GM23338 (cell line): ENCODE measurements at regions not wholly inside any gene's neighbourhood (a gene's known extent, or its start where the extent isn't known, plus 50 kb on each side); places are given as distances from the start of the nearest gene placed in this dataset.

Experiments used
- ATAC-seq: fragments of 200-7000 bp; cut with Tn5 transposase; 3 replicates; pipeline ENCODE4 v1.9.1; 2020
- DNase-seq: peaks from one replicate; pipeline ENCODE4 v3.0.0-alpha.2; 2015; ENCODE audit warnings: low spot score
- H2AFZ ChIP-seq: fragments of 200-600 bp; sonication (generic); 2 replicates; pipeline ENCODE4 v1.8.0; 2016; ENCODE audit warnings: antibody characterized with exemption, mild to moderate bottlenecking, moderate library complexity
- H3F3A ChIP-seq: fragments of 200-600 bp; sonication (generic); replicated peaks from 2 replicates; pipeline ENCODE4 v1.8.0; 2017; ENCODE audit warnings: antibody characterized with exemption, mixed run types, low read depth
- H3K27ac ChIP-seq: fragments of 200-600 bp; sonication (generic); 2 replicates; pipeline ENCODE4 v1.6.1; 2016; ENCODE audit warnings: low read depth
- H3K27me3 ChIP-seq: fragments of 200-600 bp; sonication (generic); 2 replicates; pipeline ENCODE4 v1.8.0; 2016; ENCODE audit warnings: mild to moderate bottlenecking, mixed run types, moderate library complexity; ENCODE audit not compliant: insufficient read depth
- H3K36me3 ChIP-seq: fragments of 200-600 bp; sonication (generic); 2 replicates; pipeline ENCODE4 v1.8.0; 2016; ENCODE audit warnings: mild to moderate bottlenecking; ENCODE audit not compliant: insufficient read depth
- H3K4me1 ChIP-seq: fragments of 200-600 bp; sonication (generic); 2 replicates; pipeline ENCODE4 v1.8.0; 2016; ENCODE audit warnings: mild to moderate bottlenecking, moderate library complexity; ENCODE audit not compliant: insufficient read depth
- H3K4me2 ChIP-seq: fragments of 200-600 bp; sonication (generic); 2 replicates; pipeline ENCODE4 v1.7.1; 2017; ENCODE audit warnings: mixed run types
- H3K4me3 ChIP-seq: fragments of 200-600 bp; sonication (generic); 2 replicates; pipeline ENCODE4 v1.6.1; 2016; ENCODE audit warnings: mixed run types
- H3K79me2 ChIP-seq: fragments of 200-600 bp; sonication (generic); replicated peaks from 2 replicates; pipeline ENCODE4 v1.8.0; 2017; ENCODE audit warnings: mild to moderate bottlenecking; ENCODE audit not compliant: insufficient read depth
- H3K9me2 ChIP-seq: fragments of 200-600 bp; sonication (generic); 2 replicates; pipeline ENCODE4 v1.8.0; 2017; ENCODE audit not compliant: insufficient read depth
- H4K20me1 ChIP-seq: fragments of 200-600 bp; sonication (generic); replicated peaks from 2 replicates; pipeline ENCODE4 v1.8.0; 2017; ENCODE audit warnings: mild to moderate bottlenecking; ENCODE audit not compliant: insufficient read depth
- H3K27ac Mint-ChIP-seq: 2 replicates; pipeline ENCODE4 v1.8.0; 2020; ENCODE audit warnings: inconsistent platforms, mild to moderate bottlenecking, moderate library complexity, mixed read lengths
- H3K27me3 Mint-ChIP-seq: 3 replicates; pipeline ENCODE4 v1.8.0; 2022; ENCODE audit warnings: low read depth, mild to moderate bottlenecking, moderate library complexity, mixed read lengths, inconsistent platforms; ENCODE audit not compliant: insufficient read depth, poor library complexity
- H3K36me3 Mint-ChIP-seq: 3 replicates; pipeline ENCODE4 v1.8.0; 2021; ENCODE audit warnings: low read depth, mild to moderate bottlenecking, inconsistent platforms, moderate library complexity, mixed read lengths
- H3K4me1 Mint-ChIP-seq: 3 replicates; pipeline ENCODE4 v1.8.0; 2020; ENCODE audit warnings: mild to moderate bottlenecking, inconsistent platforms, mixed read lengths
- H3K4me3 Mint-ChIP-seq: 3 replicates; pipeline ENCODE4 v1.8.0; 2021; ENCODE audit warnings: moderate library complexity, mild to moderate bottlenecking, inconsistent platforms, mixed read lengths
- H3K9me3 Mint-ChIP-seq: 3 replicates; pipeline ENCODE4 v1.8.0; 2020; ENCODE audit warnings: moderate library complexity, mild to moderate bottlenecking, inconsistent platforms, mixed read lengths
- CREB1 ChIP-seq: fragments of 250-450 bp; sonication (Bioruptor Pico); IDR thresholded peaks from 2 replicates; pipeline ENCODE4 v1.5.0; 2020; ENCODE audit warnings: low read depth, mild to moderate bottlenecking, moderate library complexity
- CTCF ChIP-seq, 2 experiments: fragments of 200-600 bp in 1 of 2; sonication (generic) in 1 of 2; conservative IDR thresholded peaks; 2 replicates each; pipeline versions ENCODE4 v1.5.1 to v1.6.1; 2016 to 2017; ENCODE audit warnings: antibody characterized with exemption in 2 of 2, low read depth in 2 of 2, mild to moderate bottlenecking in 2 of 2, moderate library complexity in 1 of 2
- EZH2 ChIP-seq: fragments of 200-600 bp; sonication (generic); IDR thresholded peaks from one replicate; pipeline ENCODE4 v1.8.0; 2017; ENCODE audit warnings: antibody characterized with exemption, mild to moderate bottlenecking, low read depth; ENCODE audit not compliant: unreplicated experiment
- EZH2phosphoT487 ChIP-seq: fragments of 200-600 bp; sonication (generic); IDR thresholded peaks from one replicate; pipeline ENCODE4 v1.8.1; 2018; ENCODE audit warnings: antibody characterized with exemption; ENCODE audit not compliant: unreplicated experiment
- JUNB ChIP-seq: IDR thresholded peaks from one replicate; pipeline ENCODE4 v1.6.1; 2016; ENCODE audit warnings: antibody characterized with exemption; ENCODE audit not compliant: unreplicated experiment
- NANOG ChIP-seq: IDR thresholded peaks from 2 replicates; pipeline ENCODE4 v1.6.1; 2016; ENCODE audit warnings: antibody characterized with exemption, borderline replicate concordance
- POLR2AphosphoS5 ChIP-seq: IDR thresholded peaks from 2 replicates; pipeline ENCODE4 v1.6.1; 2016; ENCODE audit warnings: antibody characterized with exemption, low read depth
- REST ChIP-seq: IDR thresholded peaks from one replicate; pipeline ENCODE4 v1.6.1; 2018; ENCODE audit warnings: antibody characterized with exemption; ENCODE audit not compliant: unreplicated experiment
- STAT1 ChIP-seq: IDR thresholded peaks from one replicate; pipeline ENCODE4 v1.6.1; 2016; ENCODE audit warnings: antibody characterized with exemption; ENCODE audit not compliant: unreplicated experiment
- ZNF114 ChIP-seq: fragments of 250-450 bp; sonication (Bioruptor Pico); IDR thresholded peaks from 2 replicates; pipeline ENCODE4 v1.5.0; 2020; ENCODE audit warnings: mild to moderate bottlenecking, moderate library complexity
- ZNF331 ChIP-seq: fragments of 250-450 bp; sonication (Bioruptor Pico); IDR thresholded peaks from 2 replicates; pipeline ENCODE4 v1.5.0; 2020; ENCODE audit warnings: low read depth, mild to moderate bottlenecking, moderate library complexity
- ZNF462 ChIP-seq: fragments of 250-450 bp; sonication (Bioruptor Pico); IDR thresholded peaks from 2 replicates; pipeline ENCODE4 v1.5.0; 2020; ENCODE audit warnings: mild to moderate bottlenecking, moderate library complexity
- TF ChIP-seq, protein P1 (sequence below): IDR thresholded peaks from 2 replicates; pipeline ENCODE4 v1.6.1; 2016; ENCODE audit warnings: antibody characterized with exemption

DNA sequence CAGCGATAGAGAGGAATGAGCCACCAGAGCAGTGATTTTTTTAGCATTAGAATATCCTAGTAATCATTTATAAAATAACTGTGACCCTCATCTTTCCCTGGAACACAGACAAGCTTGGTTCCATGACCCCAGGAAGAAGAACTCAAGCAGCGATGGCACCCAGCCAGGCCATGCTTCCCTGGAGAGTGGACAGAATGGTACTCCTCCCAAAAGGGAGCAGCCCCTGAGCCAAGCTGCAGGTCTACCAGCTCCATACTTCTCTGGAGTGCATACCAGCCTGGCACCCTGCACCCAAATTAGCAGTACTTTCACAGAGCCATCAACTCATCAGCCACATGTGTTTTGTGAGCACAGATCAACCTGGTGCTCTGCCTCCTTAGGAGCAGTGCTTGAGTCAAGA lies 310.9 kb upstream of the PCDH10 start:
- Mint-ChIP-seq H3K4me1 (no peaks in the 10 kb centered on the region), H3K27me3 (peaks cover 2% of the 10 kb centered on the region), H3K4me3 (no peak overlapping the region), H3K27ac (no peak overlapping the region), H3K9me3 (peaks cover 24% of the 10 kb centered on the region; the same call in 2 of the 3 replicates), H3K36me3 (peaks cover 3% of the 10 kb centered on the region; the same call in 1 of the 3 replicates)
- H3K36me3 ChIP-seq = no peaks in the 10 kb centered on the region
- H3K79me2 ChIP-seq = no peaks in the 10 kb centered on the region
- no peaks in the 10 kb centered on the region for H3K27me3 ChIP-seq
- no peaks in the 10 kb centered on the region for H3K9me2 ChIP-seq
- no peak overlapping the region for H3K4me3 ChIP-seq
- DNase-seq (no peak), ATAC-seq (no peak)
- H3K4me1 ChIP-seq = no peaks in the 10 kb centered on the region
- no peaks in the 10 kb centered on the region for H4K20me1 ChIP-seq
- no peak overlapping the region for H3K4me2 ChIP-seq
- TF ChIP-seq CTCF (conservative IDR thresholded peaks at IDR 0.05; ENCODE audit: low read depth in 2 of 2) (no peak), REST (no peak), EZH2phosphoT487 (no peak), STAT1 (no peak), POLR2AphosphoS5 (no peak), CREB1 (CRISPR knock-in tag) (no peak), ZNF462 (no peak), JUNB (no peak), ZNF114 (CRISPR knock-in tag) (no peak), ZNF331 (CRISPR knock-in tag) (no peak), NANOG (no peak), EZH2 (no peak)
- TF ChIP-seq, protein P1, sequence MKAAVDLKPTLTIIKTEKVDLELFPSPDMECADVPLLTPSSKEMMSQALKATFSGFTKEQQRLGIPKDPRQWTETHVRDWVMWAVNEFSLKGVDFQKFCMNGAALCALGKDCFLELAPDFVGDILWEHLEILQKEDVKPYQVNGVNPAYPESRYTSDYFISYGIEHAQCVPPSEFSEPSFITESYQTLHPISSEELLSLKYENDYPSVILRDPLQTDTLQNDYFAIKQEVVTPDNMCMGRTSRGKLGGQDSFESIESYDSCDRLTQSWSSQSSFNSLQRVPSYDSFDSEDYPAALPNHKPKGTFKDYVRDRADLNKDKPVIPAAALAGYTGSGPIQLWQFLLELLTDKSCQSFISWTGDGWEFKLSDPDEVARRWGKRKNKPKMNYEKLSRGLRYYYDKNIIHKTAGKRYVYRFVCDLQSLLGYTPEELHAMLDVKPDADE = no peak
- no peak overlapping the region for H3K27ac ChIP-seq
- H2AFZ ChIP-seq = no peak overlapping the region
- H3F3A ChIP-seq = no peaks in the 10 kb centered on the region
